Fibroblast of skin of right quadriceps (primary cell): ENCODE measurements at regions not wholly inside any gene's neighbourhood (a gene's known extent, or its start where the extent isn't known, plus 50 kb on each side); places are given as distances from the start of the nearest gene placed in this dataset.
A peak's percentile ranks its signal among the peaks of the same experiment; 100 is the strongest.
"Not testable (repeated sequence)": the region's sequence is repeated elsewhere in the genome, so short reads cannot be mapped to it uniquely, and the experiment has no call there.

Experiments used
- DNase-seq: peaks from one replicate; pipeline ENCODE4 v3.0.0-alpha.2; 2013

DNA sequence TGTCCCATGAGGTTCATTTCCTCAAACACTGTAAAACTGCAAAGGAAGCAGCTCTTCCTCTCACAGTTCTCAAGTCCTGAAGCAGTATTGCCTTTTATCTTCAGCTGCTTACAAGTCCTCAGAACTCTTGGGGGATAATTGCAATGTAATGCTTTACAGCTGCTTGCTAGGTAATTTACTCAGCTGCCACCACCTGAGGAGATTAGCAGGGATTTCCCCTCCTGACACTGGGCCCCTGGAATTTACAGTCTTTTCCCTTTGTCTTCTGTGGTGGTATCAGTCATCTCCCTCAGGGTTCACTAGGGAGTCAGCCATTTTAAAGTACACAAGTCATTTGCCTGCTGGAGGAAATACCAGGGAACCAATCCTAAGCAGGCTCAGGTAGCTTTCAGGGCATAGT, 754.3 kb upstream of the GRAMD2B start:
- no peak for DNase-seq

DNA sequence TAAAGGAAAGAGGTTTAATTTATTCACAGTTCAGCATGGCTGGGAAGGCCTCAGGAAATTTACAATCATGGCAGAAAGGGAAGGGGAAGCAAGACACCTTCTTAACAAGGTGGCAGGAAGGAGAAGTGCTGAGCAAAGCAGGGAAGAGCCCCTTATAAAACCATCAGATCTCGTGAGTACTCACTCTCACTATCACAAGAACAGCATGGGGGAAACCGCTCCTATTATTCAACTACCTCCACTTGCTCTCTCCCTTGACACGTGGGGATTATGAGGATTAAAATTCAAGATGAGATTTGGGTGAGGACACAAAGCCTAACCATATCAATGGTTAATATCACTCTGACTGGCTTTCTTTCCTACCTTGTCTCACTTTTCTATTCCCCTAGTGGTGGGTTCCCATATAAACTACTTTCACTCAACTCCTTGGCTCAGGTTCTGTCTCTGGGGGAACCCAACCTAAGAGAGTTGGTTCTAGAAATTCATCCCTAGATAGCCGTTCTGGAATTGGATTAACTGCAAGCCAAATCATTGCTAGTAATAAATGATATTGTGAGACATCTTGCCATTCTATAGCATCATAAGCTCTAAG, 749.8 kb upstream of the GRAMD2B start:
- no peak for DNase-seq

DNA sequence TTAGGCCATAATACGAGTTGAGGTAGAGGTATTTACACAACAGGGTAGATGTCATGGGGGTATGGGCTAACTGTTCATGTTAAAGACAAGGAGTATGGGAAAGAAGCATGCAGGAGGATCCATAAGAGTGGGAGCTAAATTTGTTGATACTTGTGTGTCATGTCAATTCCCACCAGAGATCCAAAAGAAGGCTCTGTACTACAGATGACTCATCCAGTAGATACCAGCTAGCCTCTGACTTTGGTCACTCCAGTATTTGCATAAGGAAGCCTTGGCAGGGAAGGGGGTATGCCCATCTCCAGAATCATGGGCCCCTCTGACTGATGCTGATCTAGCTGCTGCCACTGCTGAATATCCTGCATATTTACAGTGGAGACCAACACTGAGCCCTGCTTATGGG, 743.7 kb upstream of the GRAMD2B start:
- DNase-seq: no peak

DNA sequence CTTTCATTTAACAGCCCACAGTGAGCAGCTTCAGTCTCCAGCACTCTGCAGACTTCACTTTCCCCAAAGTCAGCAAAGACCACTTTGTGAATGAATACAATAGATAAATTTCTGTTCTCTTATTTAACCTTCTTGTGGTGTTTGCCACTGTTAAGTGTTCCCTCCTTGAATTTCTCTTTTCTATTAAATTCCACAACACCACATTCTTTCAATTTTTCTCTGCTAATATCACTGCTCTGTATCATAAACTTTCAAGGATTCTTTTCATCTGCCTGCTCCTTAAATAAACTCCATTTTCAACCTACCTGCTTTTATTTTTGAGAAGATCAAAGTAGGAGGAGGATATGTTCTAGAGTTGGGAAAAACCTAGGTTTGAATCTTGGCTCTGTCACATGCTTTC, 739.5 kb upstream of the GRAMD2B start:
- DNase-seq: no peak

DNA sequence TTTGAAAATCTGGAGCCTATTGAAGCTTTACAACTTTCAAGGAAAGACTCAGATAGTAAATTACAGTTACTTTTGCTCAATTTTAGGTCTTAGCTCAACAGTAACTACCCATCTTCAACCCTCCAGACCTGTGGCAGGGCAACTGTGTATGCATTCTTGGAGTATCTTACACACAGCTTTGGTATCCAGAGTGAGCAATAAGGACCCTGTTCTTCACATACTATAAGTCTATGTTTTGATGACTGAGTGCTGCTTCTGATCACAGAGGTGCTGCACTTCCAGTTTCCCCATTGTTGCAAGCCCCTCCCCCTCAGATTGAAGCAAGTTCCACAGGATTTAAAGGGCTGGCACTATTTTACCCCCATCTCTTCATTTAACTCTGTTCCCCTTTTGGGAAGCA, 737.4 kb upstream of the GRAMD2B start:
- peak; percentile 9 for DNase-seq

DNA sequence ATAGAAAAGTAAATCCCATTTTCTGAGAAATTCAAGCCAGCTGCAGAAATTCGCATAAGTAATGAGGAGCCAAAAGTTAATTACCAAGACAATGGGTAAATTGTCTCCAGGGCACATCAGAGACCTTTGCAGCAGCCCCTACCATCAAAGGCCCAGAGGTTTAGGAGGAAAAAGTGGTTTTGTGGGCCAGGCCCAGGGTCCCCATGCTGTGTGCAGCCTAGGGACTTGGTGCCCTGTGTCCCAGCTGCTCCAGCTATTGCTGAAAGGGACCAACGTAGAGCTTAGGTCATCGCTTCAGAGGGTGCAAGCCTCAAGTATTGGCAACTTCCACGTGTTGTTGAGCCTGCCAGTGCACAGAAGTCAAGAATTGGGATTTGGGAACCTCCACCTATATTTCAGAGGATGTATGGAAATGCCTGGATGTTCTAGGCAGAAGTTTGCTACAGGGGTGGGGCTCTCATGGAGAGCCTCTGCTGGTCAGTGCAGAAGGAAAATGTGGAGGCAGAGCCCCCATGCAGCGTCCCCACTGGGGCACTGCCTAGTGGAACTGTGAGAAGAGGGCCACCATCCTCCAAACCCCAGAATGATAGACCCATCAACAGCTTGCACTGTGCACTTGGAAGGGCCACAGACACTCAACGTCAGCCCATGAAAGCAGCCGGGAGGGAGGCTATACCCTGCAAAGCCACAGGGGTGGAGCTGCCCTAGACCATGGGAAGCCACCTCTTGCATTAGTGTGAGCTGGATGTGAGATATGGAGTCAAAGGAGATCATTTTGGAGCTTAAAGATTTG, 731.3 kb upstream of the GRAMD2B start:
- DNase-seq: not testable (repeated sequence)

DNA sequence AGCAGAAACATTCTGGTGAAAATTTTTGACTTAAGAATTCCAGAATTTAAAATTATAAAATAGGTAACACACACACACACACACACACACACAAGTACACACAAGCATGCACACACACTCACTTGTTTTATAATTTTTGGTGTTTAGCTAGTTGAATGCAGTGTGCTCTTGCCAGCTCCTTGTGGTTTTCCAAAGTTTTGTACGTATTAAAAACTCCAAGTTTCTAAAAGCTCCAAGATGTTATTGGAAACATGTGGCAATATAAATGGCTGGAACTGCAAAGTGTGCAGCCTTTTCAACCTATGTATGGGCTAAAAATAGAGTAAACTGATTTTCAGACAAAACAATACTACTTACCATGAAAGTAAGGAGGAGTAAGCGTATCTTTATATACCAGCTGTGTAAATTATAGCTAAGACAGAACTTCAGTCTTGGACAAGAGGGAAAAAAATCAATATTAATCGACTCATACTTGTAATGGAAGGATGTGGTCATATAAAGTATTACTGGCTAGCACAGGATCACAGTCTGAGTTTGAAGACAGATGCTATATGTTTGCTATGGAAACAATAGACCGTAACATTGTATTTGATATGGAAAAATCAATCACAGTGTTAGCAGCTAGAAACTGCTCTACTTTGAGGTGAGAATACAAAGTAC, 727.1 kb upstream of the GRAMD2B start:
- peak; percentile 88 for DNase-seq

DNA sequence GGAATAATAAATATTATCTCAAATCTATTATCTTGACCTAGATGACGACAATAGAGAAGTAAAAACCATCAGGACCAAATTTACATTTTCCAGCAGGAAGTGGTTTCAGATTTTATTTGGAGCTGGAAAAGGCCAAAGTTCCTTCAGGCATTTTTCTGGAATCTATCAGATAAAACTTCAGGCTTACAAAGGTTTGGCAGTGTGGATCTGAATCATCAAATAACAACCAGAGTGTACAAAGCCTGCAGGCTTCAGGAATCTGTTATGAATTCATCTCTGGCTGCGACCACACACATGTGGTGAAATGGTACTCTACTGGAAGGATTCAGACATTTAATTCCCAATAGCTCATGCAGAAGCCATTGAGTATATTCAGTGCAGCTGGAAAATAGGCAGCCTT, 726.4 kb upstream of the GRAMD2B start:
- peak; percentile 97 for DNase-seq

DNA sequence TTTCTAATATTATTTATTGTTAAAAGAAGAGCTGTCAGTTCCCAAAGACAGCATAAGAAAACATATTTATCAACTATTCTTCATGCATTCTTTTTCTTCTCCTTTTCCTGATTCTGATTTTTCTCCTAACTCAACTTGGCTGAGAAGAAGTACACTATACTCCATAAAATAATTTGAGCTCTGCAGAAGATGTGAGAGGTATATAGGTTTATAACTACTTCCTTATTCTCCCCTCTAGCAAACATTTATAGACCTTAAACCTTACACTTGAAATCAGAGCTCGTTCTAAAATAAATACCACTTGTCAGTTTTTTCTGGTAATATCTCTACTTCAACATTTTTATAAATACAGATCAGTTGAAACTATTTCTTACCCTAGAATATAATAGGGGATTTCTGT, 724.8 kb upstream of the GRAMD2B start:
- no peak for DNase-seq

DNA sequence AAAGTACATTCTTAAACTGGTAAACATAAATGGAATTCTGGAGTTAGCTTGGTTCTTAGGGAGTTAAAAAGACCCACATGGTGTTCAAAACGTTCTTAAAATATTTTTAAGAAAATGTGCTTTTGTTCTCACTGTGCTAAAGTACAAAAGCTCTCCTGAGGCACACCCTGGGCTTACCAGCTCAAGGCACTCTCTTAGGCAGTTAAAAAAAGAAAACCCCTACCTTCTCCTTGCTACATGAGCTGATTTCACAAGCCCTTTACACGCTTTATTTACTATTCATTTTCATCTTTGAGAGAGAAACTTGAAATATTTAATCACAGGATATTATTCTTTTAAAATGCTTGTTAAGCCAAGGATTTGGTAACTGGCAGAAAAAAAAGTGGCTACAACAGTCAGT, 723.3 kb upstream of the GRAMD2B start:
- DNase-seq: no peak

DNA sequence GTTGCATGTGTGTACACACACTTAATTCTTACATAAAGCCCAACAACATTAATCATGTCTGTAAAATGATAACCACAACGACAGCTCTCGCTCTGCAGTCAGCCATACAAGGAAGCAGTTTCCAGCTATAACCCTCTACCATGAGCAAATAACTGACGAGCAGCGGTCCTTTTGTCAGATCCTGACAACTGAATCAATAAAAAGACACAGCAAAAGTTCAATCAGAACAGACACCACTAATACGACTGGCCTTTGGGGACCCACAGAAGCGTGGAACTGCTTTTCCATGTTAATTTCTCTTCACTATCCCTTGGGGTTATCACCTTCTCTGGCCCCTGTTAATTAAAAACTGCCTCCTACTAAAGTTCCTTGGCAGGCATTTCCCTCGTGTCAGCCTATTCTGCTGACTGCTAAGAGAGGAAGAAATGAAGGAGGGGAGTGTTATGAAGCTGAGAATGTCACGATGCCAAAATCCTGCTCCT, 722.8 kb upstream of the GRAMD2B start:
- peak; percentile 67 for DNase-seq

DNA sequence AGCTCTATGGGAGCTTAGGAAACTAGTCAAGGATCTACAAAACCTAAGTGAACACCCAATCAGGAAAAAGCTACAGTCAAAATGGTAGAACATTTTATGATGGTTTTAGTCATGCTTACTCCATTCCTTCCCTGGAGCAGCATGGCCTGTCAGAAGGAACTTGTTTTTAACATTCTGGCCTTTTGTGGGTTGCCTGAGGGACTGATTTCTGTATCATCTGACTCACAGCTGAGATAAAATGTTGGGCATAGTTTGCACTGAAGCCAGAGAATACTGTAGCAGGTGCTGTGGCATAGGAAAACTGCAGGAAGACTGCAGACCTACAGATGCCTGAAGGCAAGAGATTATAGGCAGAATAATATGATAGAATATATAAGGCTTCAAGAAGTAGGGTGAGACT, 719.6 kb upstream of the GRAMD2B start:
- no peak for DNase-seq

DNA sequence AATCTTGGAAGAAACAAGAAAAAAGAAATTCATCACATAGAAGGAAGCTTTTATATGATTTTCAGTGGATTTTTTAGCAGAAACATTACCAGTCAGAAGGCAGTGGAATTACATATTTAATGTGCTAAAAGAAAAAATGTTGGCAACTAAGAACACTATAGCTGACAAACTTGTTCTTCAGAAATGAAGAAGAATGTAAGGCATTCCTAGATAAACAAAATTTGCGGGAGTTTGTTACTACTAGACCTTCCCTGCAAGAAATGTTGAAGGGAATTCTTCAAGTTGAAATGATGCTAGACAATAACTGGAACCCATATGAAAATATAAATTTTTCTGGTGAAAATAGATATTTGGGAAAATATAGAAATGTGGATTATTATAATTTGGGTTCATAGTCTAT, 718.3 kb upstream of the GRAMD2B start:
- DNase-seq: no peak

DNA sequence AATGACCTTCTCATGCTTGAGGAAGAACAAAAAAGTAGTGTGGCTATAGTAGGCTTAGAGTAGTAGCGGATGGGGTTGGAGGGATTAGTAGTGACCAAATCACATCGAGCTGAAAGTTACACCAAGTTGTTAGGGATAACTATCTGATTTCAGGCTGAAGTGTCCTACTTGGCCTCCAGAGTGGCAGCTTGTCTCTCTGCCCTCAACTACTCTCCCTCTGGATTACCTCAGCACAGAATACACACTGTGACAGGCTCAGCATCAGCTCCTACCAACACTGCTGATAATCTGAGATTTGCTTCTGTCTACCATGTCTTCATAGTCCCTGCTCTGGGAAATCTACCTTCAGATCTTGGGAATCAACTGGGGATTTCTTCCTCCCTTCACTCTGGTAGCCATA, 714.6 kb upstream of the GRAMD2B start:
- DNase-seq: no peak

DNA sequence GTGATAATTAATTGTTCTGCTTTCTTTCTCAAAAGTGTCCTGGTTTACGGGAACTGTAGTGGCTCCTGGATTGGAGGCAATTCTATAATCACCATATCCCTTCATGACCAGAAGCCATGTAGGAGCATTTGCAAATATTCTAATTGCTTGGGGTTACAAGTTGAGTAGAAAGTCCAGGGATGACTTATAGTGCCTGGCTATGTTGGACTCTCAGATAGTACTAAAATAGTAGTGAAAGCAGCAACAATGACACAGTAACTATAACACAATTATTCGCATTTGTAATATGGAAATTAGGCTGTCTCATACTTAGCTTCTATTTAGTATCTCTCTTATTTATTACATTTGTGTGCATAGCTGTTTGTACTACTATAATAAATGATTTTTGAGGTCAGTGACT, 712.5 kb upstream of the GRAMD2B start:
- no peak for DNase-seq

DNA sequence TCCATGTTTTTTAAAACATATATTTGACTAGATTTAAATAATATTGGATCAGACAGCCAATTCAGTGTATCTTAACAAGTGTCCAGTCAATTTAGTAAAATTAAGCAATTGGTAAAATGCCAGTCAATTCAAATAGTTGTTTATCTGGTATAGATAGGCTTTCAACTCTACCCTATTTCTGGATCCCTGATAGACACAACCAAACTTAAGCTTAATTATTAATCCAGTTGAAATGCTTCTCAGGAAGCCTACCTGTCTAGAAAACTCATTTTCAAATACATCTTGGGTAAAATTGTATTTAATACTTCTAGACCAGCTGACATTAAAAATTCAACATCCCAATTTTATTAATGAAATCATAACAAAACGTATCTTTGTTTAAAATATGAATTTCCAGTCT, 710.8 kb upstream of the GRAMD2B start:
- DNase-seq: no peak

DNA sequence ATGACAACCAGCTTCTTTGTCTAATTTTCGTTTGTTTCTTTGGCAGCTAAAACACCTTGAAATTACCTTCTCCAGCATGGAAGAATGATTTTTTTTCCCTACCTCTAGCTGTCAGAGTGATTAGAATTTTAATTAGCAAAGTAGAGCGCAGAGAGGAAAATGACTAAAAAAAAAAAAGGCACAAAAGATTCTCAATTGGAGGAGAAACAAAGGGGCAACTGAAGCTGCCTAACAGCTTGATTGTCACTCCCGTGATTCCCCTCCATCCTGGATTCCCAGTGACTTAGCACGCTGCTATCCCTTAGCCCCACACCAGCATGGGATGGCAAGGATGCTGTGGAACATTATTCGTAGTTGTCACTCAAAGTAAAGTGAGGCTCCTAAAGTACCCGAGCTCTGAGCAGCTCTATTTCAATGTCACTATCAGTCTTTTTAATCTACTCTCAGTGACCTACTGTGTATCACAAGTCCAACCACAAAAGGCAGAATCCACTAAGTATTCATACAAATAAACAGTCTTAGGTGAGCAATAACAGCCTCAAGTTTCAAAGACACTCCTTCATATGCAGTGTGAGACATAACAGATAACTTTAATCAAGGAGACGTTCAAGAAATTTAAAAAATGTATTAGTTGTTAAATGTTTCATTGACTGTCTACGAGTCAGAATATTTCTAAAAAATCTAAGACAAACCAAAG, 710.0 kb upstream of the GRAMD2B start:
- DNase-seq: no peak

DNA sequence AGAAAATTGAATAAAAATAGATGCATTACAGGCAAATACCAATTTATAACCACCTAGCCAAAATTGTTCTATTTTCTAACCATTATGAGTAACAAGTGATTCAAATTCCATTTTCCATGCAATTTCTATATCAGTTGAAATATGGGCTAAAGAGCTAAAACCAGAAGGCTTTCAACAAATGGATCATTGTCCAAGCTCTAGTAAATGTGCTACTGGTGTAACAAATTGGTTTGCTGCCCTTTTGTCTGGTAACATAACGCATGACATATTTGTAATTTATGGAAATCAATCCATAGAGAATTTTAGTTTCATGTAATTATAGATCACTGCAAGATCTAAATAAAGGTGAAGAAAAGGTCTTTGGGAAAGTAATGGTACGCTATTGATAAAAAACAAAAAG, 708.0 kb upstream of the GRAMD2B start:
- no peak for DNase-seq

DNA sequence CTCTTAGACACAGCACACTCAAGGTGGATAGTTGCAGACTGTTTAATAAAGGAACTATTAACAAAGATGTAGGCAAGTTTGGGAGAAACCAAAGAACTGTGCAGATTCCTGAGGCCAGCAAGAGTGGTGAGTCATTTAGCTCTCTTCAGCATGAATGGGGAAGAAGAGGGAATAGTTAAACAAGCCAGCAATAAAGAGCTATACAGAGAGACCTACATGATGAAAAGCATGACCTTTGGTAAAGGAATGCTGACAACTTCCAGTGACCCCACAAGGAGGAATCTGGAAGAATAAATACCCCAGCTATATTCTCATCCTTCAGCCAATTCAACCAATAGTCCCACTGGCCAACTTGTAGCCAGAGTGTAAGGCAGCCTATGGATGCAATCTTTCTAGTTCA, 706.0 kb upstream of the GRAMD2B start:
- DNase-seq: peak; percentile 89

DNA sequence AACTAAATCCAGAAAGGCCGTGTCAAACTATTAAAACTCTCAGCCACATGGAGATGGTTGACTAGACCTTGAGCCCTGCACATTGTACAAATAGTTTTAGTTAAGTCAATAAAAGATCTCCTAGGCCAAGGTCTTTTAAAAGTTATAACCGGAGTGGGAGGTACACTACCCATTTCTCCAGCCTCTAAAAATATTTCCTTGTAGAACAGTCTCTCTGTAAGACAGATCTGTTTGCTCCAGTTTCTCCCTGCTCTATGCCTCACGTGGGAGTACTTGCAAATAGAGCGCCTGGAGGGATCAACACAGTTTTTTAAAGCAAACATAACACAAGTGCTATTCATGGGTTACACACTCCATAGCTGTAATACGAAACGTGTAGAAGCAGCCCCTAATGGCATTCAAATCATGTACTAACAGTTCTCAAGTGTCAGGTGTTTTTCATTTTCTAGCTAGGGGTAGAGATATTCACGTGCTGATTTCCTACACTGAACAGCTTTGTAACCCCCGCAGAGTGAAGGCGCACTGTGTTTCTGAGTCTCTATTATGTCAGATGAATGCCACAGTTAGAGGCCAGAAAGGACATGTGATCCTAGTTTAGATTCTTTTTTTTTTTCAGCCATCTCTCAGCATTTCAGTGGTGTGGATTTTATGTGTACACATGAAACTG, 703.4 kb upstream of the GRAMD2B start:
- peak; percentile 60 for DNase-seq

DNA sequence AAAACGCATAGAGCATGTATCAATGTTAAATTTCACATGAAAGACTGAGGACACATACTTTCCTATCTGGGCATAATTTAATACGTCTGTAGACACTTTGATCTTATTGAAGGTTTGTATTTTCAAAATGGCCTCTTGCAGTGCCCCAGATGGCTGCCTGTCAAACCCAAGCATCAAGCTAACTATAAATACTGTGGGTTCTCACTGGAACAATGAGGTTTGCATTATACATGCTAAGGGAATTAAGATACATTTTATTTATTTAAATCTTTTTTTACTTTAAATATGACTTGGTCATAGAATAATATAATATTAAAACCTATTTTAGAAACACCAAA, 702.9 kb upstream of the GRAMD2B start:
- DNase-seq: no peak

DNA sequence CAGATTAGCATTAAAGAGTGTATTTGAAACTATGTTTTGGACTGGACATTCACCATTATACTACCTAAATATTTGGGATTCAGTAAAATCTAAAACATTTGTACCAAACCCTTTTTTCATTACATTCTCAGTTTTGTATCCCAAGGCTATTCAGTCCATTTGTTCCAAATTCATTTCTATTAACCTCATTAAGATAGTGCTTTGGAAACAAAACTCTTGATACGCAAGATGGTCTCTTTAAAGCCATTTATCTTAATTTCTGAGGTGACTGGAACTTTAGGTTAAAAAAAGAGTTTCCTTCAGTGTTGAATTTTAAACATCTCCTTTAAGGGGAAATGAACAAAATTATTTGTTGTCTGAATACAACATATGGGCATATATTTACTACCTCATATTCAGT, 702.5 kb upstream of the GRAMD2B start:
- DNase-seq: no peak

DNA sequence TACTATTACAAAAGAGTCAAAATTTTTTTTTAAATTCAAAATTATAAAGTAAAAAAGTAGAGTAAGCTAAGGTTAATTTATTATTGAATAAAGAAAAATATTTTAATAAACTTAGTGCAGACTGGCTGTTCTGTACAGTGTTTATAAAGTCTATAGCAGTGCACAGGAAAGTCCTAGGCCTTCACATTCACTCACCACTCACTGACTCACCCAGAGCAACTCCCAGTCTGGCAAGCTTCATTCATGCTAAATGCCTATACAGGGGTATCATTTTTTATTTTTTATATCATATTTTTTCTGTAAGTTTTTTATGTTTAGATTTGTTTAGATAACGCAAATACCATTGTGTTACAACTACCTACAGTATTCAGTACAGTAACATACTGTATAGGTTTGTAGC, 700.7 kb upstream of the GRAMD2B start:
- no peak for DNase-seq
